Right renal cortex interstitium (tissue), 3 donors: ENCODE measurements at regions not wholly inside any gene's neighbourhood (a gene's known extent, or its start where the extent isn't known, plus 50 kb on each side); places are given as distances from the start of the nearest gene placed in this dataset.

Experiments
- DNase-seq, 3 donors: peaks; one replicate each; pipeline ENCODE4 v3.0.0-alpha.2; 2013; ENCODE audit warnings: low read depth in 3 of 3, low spot score in 2 of 3

GRCh38 chr2:18848646-18849045 is 259.3 kb upstream of the NT5C1B start:
- no peak for DNase-seq

GRCh38 chr2:18845854-18846445 is 256.6 kb upstream of the NT5C1B start:
- DNase-seq: no peak

- no peak for DNase-seq
Measured at GRCh38 chr2:18842836-18843235, 253.5 kb upstream of the NT5C1B start.

- no peak for DNase-seq
Measured at GRCh38 chr2:18841248-18842150, 252.1 kb upstream of the NT5C1B start.

GRCh38 chr2:18837240-18837639 is 247.9 kb upstream of the NT5C1B start:
- no peak for DNase-seq

GRCh38 chr2:18836436-18836835 is 247.1 kb upstream of the NT5C1B start:
- DNase-seq: no peak

- no peak for DNase-seq
Measured at GRCh38 chr2:18835787-18836186, 246.4 kb upstream of the NT5C1B start.

GRCh38 chr2:18834341-18834740 is 245.0 kb upstream of the NT5C1B start:
- no peak for DNase-seq

- no peak for DNase-seq
Measured at GRCh38 chr2:18833941-18834340, 244.6 kb upstream of the NT5C1B start.

- DNase-seq: no peak
Measured at GRCh38 chr2:18831916-18832510, 242.6 kb upstream of the NT5C1B start.

GRCh38 chr2:18830962-18831361 is 241.6 kb upstream of the NT5C1B start:
- no peak for DNase-seq

- no peak for DNase-seq
Measured at GRCh38 chr2:18829976-18830375, 240.6 kb upstream of the NT5C1B start.

GRCh38 chr2:18829251-18829902 is 240.0 kb upstream of the NT5C1B start:
- DNase-seq: no peak

GRCh38 chr2:18828296-18828695 is 238.9 kb upstream of the NT5C1B start:
- DNase-seq: no peak

GRCh38 chr2:18825838-18826237 is 236.5 kb upstream of the NT5C1B start:
- no peak for DNase-seq

- no peak for DNase-seq
Measured at GRCh38 chr2:18824915-18825314, 235.5 kb upstream of the NT5C1B start.

- DNase-seq: no peak
Measured at GRCh38 chr2:18824325-18824790, 235.0 kb upstream of the NT5C1B start.

GRCh38 chr2:18821431-18821830 is 232.1 kb upstream of the NT5C1B start:
- no peak for DNase-seq

GRCh38 chr2:18820966-18821365 is 231.6 kb upstream of the NT5C1B start:
- DNase-seq: no peak

- DNase-seq: no peak
Measured at GRCh38 chr2:18819566-18819965, 230.2 kb upstream of the NT5C1B start.

GRCh38 chr2:18814387-18814786 is 225.0 kb upstream of the NT5C1B start:
- no peak for DNase-seq
